WTC11 (cell line): ENCODE measurements at regions not wholly inside any gene's neighbourhood (a gene's known extent, or its start where the extent isn't known, plus 50 kb on each side); places are given as distances from the start of the nearest gene placed in this dataset.

ENCODE experiments used
- ATAC-seq: fragments of 200-7000 bp; cut with Tn5 transposase; 2 replicates; pipeline ENCODE4 v1.10.0; 2021; ENCODE audit warnings: mild to moderate bottlenecking, moderate library complexity
- CTCF ChIA-PET: fragments of 300-600 bp; sonication (Branson Sonifier 250); formaldehyde crosslinking; loops from one replicate; lab custom pipeline; 2021; ENCODE audit warnings: antibody characterized with exemption; lab: Charles Lee
- POLR2A ChIA-PET: fragments of 350-600 bp; sonication (Branson Sonifier 250); formaldehyde crosslinking; loops from one replicate; lab custom pipeline; 2021; ENCODE audit warnings: antibody characterized with exemption; lab: Charles Lee
- DNase-seq: peaks from one replicate; pipeline ENCODE4 v3.0.0; 2021; ENCODE audit warnings: low spot score
- H3K27ac Mint-ChIP-seq: 2 replicates; pipeline ENCODE4 v1.8.0; 2021; ENCODE audit warnings: mixed read lengths
- H3K27me3 Mint-ChIP-seq: 2 replicates; pipeline ENCODE4 v1.8.0; 2021; ENCODE audit warnings: low read depth, mild to moderate bottlenecking, moderate library complexity, mixed read lengths
- H3K36me3 Mint-ChIP-seq: 2 replicates; pipeline ENCODE4 v1.8.0; 2021; ENCODE audit warnings: mixed read lengths
- H3K4me1 Mint-ChIP-seq: 2 replicates; pipeline ENCODE4 v1.8.0; 2022; ENCODE audit warnings: mixed read lengths
- H3K4me3 Mint-ChIP-seq: 2 replicates; pipeline ENCODE4 v1.8.0; 2021; ENCODE audit warnings: mild to moderate bottlenecking, moderate library complexity, mixed read lengths
- H3K9me3 Mint-ChIP-seq: 2 replicates; pipeline ENCODE4 v1.8.0; 2021; ENCODE audit warnings: mixed read lengths
- AFF4 ChIP-seq: sonication (generic); formaldehyde crosslinking; IDR thresholded peaks from 2 replicates; pipeline ENCODE4 v1.8.1; 2023; ENCODE audit warnings: mild to moderate bottlenecking, missing genetic modification reagents, borderline replicate concordance
- ATF1 ChIP-seq: sonication (generic); formaldehyde crosslinking; IDR thresholded peaks from 2 replicates; pipeline ENCODE4 v1.8.1; 2023; ENCODE audit warnings: mild to moderate bottlenecking, moderate library complexity, missing genetic modification reagents
- E2F1 ChIP-seq: sonication (generic); formaldehyde crosslinking; IDR thresholded peaks from 2 replicates; pipeline ENCODE4 v1.8.0; 2022; ENCODE audit warnings: mild to moderate bottlenecking, missing genetic modification reagents
- ESRRA ChIP-seq: sonication (generic); formaldehyde crosslinking; IDR thresholded peaks from 2 replicates; pipeline ENCODE4 v1.8.1; 2022; ENCODE audit warnings: mild to moderate bottlenecking, missing genetic modification reagents, borderline replicate concordance
- GABPB1 ChIP-seq: sonication (generic); formaldehyde crosslinking; IDR thresholded peaks from 2 replicates; pipeline ENCODE4 v1.8.1; 2023; ENCODE audit warnings: mild to moderate bottlenecking, missing genetic modification reagents
- HMGXB4 ChIP-seq: sonication (generic); formaldehyde crosslinking; IDR thresholded peaks from 2 replicates; pipeline ENCODE4 v1.8.1; 2023; ENCODE audit warnings: mild to moderate bottlenecking, moderate library complexity, missing genetic modification reagents
- NFYB ChIP-seq: sonication (generic); formaldehyde crosslinking; conservative IDR thresholded peaks from 2 replicates; pipeline ENCODE4 v1.8.0; 2022; ENCODE audit warnings: low read depth, missing genetic modification reagents
- NR2C2 ChIP-seq: sonication (generic); formaldehyde crosslinking; IDR thresholded peaks from 2 replicates; pipeline ENCODE4 v1.8.0; 2022; ENCODE audit warnings: mild to moderate bottlenecking, missing genetic modification reagents
- TCF7 ChIP-seq: sonication (generic); formaldehyde crosslinking; IDR thresholded peaks from 2 replicates; pipeline ENCODE4 v1.8.0; 2022; ENCODE audit warnings: mild to moderate bottlenecking, low read depth, missing genetic modification reagents, moderate library complexity
- TEAD1 ChIP-seq: sonication (generic); formaldehyde crosslinking; IDR thresholded peaks from 2 replicates; pipeline ENCODE4 v1.8.0; 2022; ENCODE audit warnings: mild to moderate bottlenecking, missing genetic modification reagents
- ZBTB43 ChIP-seq: sonication (generic); formaldehyde crosslinking; IDR thresholded peaks from 2 replicates; pipeline ENCODE4 v1.8.1; 2023; ENCODE audit warnings: mild to moderate bottlenecking, missing genetic modification reagents
- ZNF232 ChIP-seq: sonication (generic); formaldehyde crosslinking; IDR thresholded peaks from 2 replicates; pipeline ENCODE4 v1.8.0; 2022; ENCODE audit warnings: mild to moderate bottlenecking, missing genetic modification reagents
- ZNF423 ChIP-seq: fragments of 250-450 bp; sonication (Bioruptor Pico); IDR thresholded peaks from 2 replicates; pipeline ENCODE4 v2.1.2; 2022; ENCODE audit warnings: mild to moderate bottlenecking, moderate library complexity
- ZNF532 ChIP-seq: fragments of 250-450 bp; sonication (Bioruptor Pico); IDR thresholded peaks from 2 replicates; pipeline ENCODE4 v1.9.0; 2021; ENCODE audit warnings: mild to moderate bottlenecking, borderline replicate concordance

- TF ChIP-seq E2F1: no peak
- TF ChIP-seq NR2C2 (CRISPR knock-in tag): no peak
These were observed 105.6 kb downstream of the LEPR start (continued) for GRCh38 chr1:65526049-65526556.

- Mint-ChIP-seq H3K4me3 (no peak overlapping the region), H3K36me3 (no peaks in the 10 kb centered on the region), H3K9me3 (peaks cover 5% of the 10 kb centered on the region), H3K27me3 (peaks cover 52% of the 10 kb centered on the region), H3K4me1 (peaks cover 7% of the 10 kb centered on the region), H3K27ac (no peak overlapping the region)
- POLR2A ChIA-PET: no interaction called here
- DNase-seq (no peak), ATAC-seq (no peak)
- TF ChIP-seq ZNF423 (CRISPR knock-in tag) (no peak), ESRRA (CRISPR knock-in tag) (no peak)
- CTCF ChIA-PET: no interaction called here
These were observed 106.7 kb downstream of the LEPR start for GRCh38 chr1:65527190-65527589.

- TF ChIP-seq GABPB1 (CRISPR knock-in tag) (no peak), TCF7 (CRISPR knock-in tag) (no peak), E2F1 (no peak)
- no peak overlapping the region for H3K4me3 Mint-ChIP-seq
- DNase-seq: no peak
- CTCF ChIA-PET: no interaction called here
- H3K9me3 Mint-ChIP-seq: peaks cover 10% of the 10 kb centered on the region
- H3K27me3 Mint-ChIP-seq: peaks cover 50% of the 10 kb centered on the region
- POLR2A ChIA-PET: no interaction called here
- no peak overlapping the region for H3K27ac Mint-ChIP-seq
- H3K36me3 Mint-ChIP-seq: peaks cover 4% of the 10 kb centered on the region; the same call in 1 of the 2 replicates
- peaks cover 7% of the 10 kb centered on the region for H3K4me1 Mint-ChIP-seq
- no peak for ATAC-seq
These were observed 107.4 kb downstream of the LEPR start for GRCh38 chr1:65527707-65528503.

GRCh38 chr1:65531972-65532570, 111.6 kb downstream of the LEPR start:
- POLR2A ChIA-PET: no interaction called here
- DNase-seq (no peak), ATAC-seq (no peak)
- Mint-ChIP-seq H3K4me1 (no peaks in the 10 kb centered on the region), H3K9me3 (peaks cover 17% of the 10 kb centered on the region), H3K27me3 (peaks cover 14% of the 10 kb centered on the region), H3K27ac (no peak overlapping the region), H3K36me3 (peaks cover 8% of the 10 kb centered on the region), H3K4me3 (no peak overlapping the region)
- CTCF ChIA-PET: no interaction called here
- TF ChIP-seq ATF1 (CRISPR knock-in tag): no peak
- TF ChIP-seq ZBTB43 (CRISPR knock-in tag): no peak
- no peak for TF ChIP-seq ZNF532 (CRISPR knock-in tag)
- no peak for TF ChIP-seq HMGXB4 (CRISPR knock-in tag)
- TF ChIP-seq ZNF232 (CRISPR knock-in tag): no peak
- TF ChIP-seq NFYB: no peak
- no peak for TF ChIP-seq TEAD1 (CRISPR knock-in tag)
- no peak for TF ChIP-seq TCF7 (CRISPR knock-in tag)
- TF ChIP-seq AFF4 (CRISPR knock-in tag): no peak
